ENCODE measurements at regions not wholly inside any gene's neighbourhood (a gene's known extent, or its start where the extent isn't known, plus 50 kb on each side); places are given as distances from the start of the nearest gene placed in this dataset.

DNA sequence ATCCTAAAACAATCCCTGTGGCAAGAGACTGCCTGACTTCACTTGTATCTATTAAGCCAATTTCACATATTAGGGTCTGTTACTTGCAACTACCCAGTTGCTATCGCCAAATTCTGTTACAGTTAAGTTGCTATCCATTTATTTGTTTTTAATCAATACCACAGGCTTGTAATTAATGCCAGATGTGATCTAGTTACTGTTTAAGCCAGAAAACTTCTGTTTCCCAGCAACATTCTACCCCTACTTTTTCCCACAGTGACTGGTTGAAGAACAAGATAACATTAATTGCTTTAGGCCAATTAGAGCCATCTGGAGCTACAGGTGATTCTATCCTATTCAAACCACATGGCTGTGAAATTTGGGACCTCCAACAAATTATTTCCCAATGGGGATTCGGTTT, 131.3 kb downstream of the ALOX5 start:
- ChIA-PET POLR2A (no interaction called here), CTCF (no interaction called here)

GRCh38 chr10:45502458-45502857, 128.4 kb downstream of the ALOX5 start:
- DNase-seq (ENCODE audit: extremely low spot score), result no peak
- TF ChIP-seq SUZ12 (IDR thresholded peaks at IDR 0.05) (no peak), NFRKB (IDR thresholded peaks at IDR 0.05) (no peak), L3MBTL2 (conservative IDR thresholded peaks at IDR 0.05) (no peak), HDGF (IDR thresholded peaks at IDR 0.05; ENCODE audit: borderline replicate concordance) (no peak), ELF4 (IDR thresholded peaks at IDR 0.05) (no peak), CTBP1 (IDR thresholded peaks at IDR 0.05; ENCODE audit: borderline replicate concordance) (no peak), FOXK2 (IDR thresholded peaks at IDR 0.05) (no peak), ARNT (IDR thresholded peaks at IDR 0.05) (no peak), SP1 (IDR thresholded peaks at IDR 0.05) (no peak), BHLHE40 (IDR thresholded peaks at IDR 0.05; ENCODE audit: borderline replicate concordance) (no peak)
- ChIA-PET CTCF (no interaction called here), POLR2A (no interaction called here)

More for the DNA sequence above, 131.3 kb downstream of the ALOX5 start:
- TF ChIP-seq ZNF384 (IDR thresholded peaks at IDR 0.05) (no peak), NFRKB (IDR thresholded peaks at IDR 0.05) (no peak), ARNT (IDR thresholded peaks at IDR 0.05) (no peak), FOXA1 (IDR thresholded peaks at IDR 0.05) (no peak), LEF1 (IDR thresholded peaks at IDR 0.05; ENCODE audit: borderline replicate concordance) (no peak), FOXK2 (IDR thresholded peaks at IDR 0.05) (no peak), TARDBP (IDR thresholded peaks at IDR 0.05) (no peak), ELF4 (IDR thresholded peaks at IDR 0.05) (no peak), SP1 (IDR thresholded peaks at IDR 0.05) (no peak), PKNOX1 (IDR thresholded peaks at IDR 0.05) (no peak), CTBP1 (IDR thresholded peaks at IDR 0.05; ENCODE audit: borderline replicate concordance) (no peak), FOXM1 (IDR thresholded peaks at IDR 0.05; ENCODE audit: borderline replicate concordance) (no peak), SUZ12 (IDR thresholded peaks at IDR 0.05) (no peak), L3MBTL2 (conservative IDR thresholded peaks at IDR 0.05) (no peak), BHLHE40 (IDR thresholded peaks at IDR 0.05; ENCODE audit: borderline replicate concordance) (no peak)
- DNase-seq (ENCODE audit: extremely low spot score), result no peak

GRCh38 chr10:45501791-45502190, 127.8 kb downstream of the ALOX5 start:
- ChIA-PET CTCF (no interaction called here), POLR2A (no interaction called here)
- no peak for DNase-seq (ENCODE audit: extremely low spot score)
- no peak for TF ChIP-seq ELF4 (IDR thresholded peaks at IDR 0.05)
- no peak for TF ChIP-seq ZNF384 (IDR thresholded peaks at IDR 0.05)
- no peak for TF ChIP-seq L3MBTL2 (conservative IDR thresholded peaks at IDR 0.05)
- TF ChIP-seq PKNOX1 (IDR thresholded peaks at IDR 0.05), result no peak
- no peak for TF ChIP-seq ARNT (IDR thresholded peaks at IDR 0.05)
- TF ChIP-seq NFRKB (IDR thresholded peaks at IDR 0.05), result no peak

- no peak for DNase-seq (ENCODE audit: extremely low spot score)
- no peak for TF ChIP-seq ZNF384 (IDR thresholded peaks at IDR 0.05)
- TF ChIP-seq FOXK2 (IDR thresholded peaks at IDR 0.05), result no peak
- CTCF ChIA-PET, result no interaction called here
- POLR2A ChIA-PET, result no interaction called here
Measured at GRCh38 chr10:45500798-45501197, 126.8 kb downstream of the ALOX5 start.

DNA sequence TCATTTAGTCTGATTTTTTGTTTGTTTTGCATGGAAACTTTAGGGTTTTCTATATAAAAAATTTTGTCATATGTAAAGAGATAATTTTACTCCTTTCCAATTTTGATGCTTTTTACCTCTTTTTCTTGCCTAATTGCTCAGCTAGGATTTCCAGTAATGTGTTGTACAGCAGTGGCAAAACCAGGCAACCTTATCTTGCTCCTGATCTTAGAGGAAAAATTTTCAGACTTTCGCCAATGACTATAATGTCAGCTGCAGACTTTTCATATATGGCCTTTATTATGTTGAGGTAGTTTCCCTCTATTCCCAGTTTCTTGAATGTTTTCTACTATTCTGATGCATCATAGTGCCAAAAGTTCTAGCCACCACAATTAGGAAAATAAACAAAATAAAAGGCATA, 126.3 kb downstream of the ALOX5 start:
- CTCF ChIA-PET, result no interaction called here
- POLR2A ChIA-PET, result no interaction called here
- no peak for DNase-seq (ENCODE audit: extremely low spot score)
- no peak for TF ChIP-seq ARNT (IDR thresholded peaks at IDR 0.05)
- TF ChIP-seq SP1 (IDR thresholded peaks at IDR 0.05), result no peak
- TF ChIP-seq FOXM1 (IDR thresholded peaks at IDR 0.05; ENCODE audit: borderline replicate concordance), result no peak
- TF ChIP-seq ELF4 (IDR thresholded peaks at IDR 0.05), result no peak
- TF ChIP-seq PKNOX1 (IDR thresholded peaks at IDR 0.05), result no peak
- TF ChIP-seq ZNF384 (IDR thresholded peaks at IDR 0.05), result no peak
- no peak for TF ChIP-seq FOXK2 (IDR thresholded peaks at IDR 0.05)
- TF ChIP-seq SUZ12 (IDR thresholded peaks at IDR 0.05), result no peak
- no peak for TF ChIP-seq BHLHE40 (IDR thresholded peaks at IDR 0.05; ENCODE audit: borderline replicate concordance)
- TF ChIP-seq CTBP1 (IDR thresholded peaks at IDR 0.05; ENCODE audit: borderline replicate concordance), result no peak
- no peak for TF ChIP-seq NFRKB (IDR thresholded peaks at IDR 0.05)
- no peak for TF ChIP-seq TARDBP (IDR thresholded peaks at IDR 0.05)
- no peak for TF ChIP-seq L3MBTL2 (conservative IDR thresholded peaks at IDR 0.05)
- TF ChIP-seq LEF1 (IDR thresholded peaks at IDR 0.05; ENCODE audit: borderline replicate concordance), result no peak
- no peak for TF ChIP-seq FOXA1 (IDR thresholded peaks at IDR 0.05)
- TF ChIP-seq HDGF (IDR thresholded peaks at IDR 0.05; ENCODE audit: borderline replicate concordance), result no peak

DNA sequence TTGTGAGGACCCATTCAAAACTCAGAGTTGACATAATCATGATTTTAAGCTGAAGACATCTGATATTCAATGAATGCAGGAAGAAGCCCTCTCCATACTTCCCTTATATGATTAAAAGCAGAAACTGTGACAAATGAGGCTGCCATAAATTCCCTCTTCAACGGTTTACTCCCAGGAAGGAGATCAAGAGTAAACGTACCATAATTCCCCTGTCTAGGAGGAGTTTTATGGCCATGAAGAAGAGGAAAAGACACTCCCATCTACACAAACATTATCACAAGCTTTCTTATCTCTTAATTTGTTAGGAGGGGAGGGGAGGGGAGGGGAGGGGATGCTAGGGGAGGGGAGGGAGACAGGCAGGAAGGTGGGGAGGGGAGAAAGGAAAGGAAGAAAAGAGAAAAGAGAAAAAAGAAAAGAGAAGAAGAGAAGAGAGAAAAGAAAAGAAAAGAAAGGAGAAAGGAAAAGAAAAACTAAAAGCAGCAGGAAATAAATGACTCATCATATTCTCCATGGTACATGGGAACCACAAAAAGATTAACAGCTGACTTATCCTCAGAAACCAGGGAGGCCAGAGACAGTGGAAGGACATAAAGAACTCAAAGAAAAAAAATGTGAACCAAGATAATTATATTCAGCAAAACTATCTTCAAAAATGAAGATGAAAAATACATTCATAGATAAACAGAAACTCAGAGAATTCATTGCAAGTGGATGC, 121.6 kb downstream of the ALOX5 start:
- POLR2A ChIA-PET, result no interaction called here
- CTCF ChIA-PET, result interaction anchor here (0.5 kb wide), 1 partner anchor 61 kb away, joined by 3 read pairs; no protein-coding TSS in a partner anchor

More for the DNA sequence above, 121.6 kb downstream of the ALOX5 start:
- DNase-seq (ENCODE audit: extremely low spot score), result no peak
- no peak for TF ChIP-seq LEF1 (IDR thresholded peaks at IDR 0.05; ENCODE audit: borderline replicate concordance)
- no peak for TF ChIP-seq HDGF (IDR thresholded peaks at IDR 0.05; ENCODE audit: borderline replicate concordance)
- TF ChIP-seq SP1 (IDR thresholded peaks at IDR 0.05), result no peak
- TF ChIP-seq SUZ12 (IDR thresholded peaks at IDR 0.05), result no peak
- no peak for TF ChIP-seq BHLHE40 (IDR thresholded peaks at IDR 0.05; ENCODE audit: borderline replicate concordance)
- TF ChIP-seq FOXK2 (IDR thresholded peaks at IDR 0.05), result no peak
- no peak for TF ChIP-seq CTBP1 (IDR thresholded peaks at IDR 0.05; ENCODE audit: borderline replicate concordance)
- no peak for TF ChIP-seq ARNT (IDR thresholded peaks at IDR 0.05)
